DMS79 treated with DMSO at 0.1 percent for 48 hours (cell line): ENCODE measurements at regions not wholly inside any gene's neighbourhood (a gene's known extent, or its start where the extent isn't known, plus 50 kb on each side); places are given as distances from the start of the nearest gene placed in this dataset.

Experiments
- DNase-seq: peaks from one replicate; lab custom pipeline; 2025; lab: John Stamatoyannopoulos, UW

- no peak for DNase-seq
Measured at GRCh38 chr7:17234398-17235031, 63.9 kb upstream of the AHR start.

DNA sequence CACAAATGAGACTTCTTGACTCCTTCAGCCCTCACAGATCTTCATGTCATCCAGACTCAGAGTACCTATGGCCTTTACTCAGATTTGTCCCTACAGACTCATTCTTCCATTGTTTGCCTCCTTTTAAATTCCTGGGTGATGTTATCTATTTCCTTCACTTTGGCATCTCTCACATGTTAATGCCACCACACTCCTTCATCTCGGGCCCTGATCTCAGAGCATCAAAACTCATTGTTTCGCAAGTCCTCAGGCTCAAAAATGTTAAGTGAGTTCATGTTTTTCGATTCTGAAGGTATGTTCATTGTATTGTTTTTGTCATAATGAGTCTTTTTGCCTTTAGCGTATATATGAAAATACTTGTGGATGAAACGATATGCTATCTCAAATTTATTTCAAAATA is 62.3 kb upstream of the AHR start:
- no peak for DNase-seq

GRCh38 chr7:17236603-17237002 is 61.8 kb upstream of the AHR start:
- DNase-seq, result no peak

GRCh38 chr7:17239046-17239445 is 59.4 kb upstream of the AHR start:
- no peak for DNase-seq

- no peak for DNase-seq
Measured at GRCh38 chr7:17239683-17240521, 58.5 kb upstream of the AHR start.

DNA sequence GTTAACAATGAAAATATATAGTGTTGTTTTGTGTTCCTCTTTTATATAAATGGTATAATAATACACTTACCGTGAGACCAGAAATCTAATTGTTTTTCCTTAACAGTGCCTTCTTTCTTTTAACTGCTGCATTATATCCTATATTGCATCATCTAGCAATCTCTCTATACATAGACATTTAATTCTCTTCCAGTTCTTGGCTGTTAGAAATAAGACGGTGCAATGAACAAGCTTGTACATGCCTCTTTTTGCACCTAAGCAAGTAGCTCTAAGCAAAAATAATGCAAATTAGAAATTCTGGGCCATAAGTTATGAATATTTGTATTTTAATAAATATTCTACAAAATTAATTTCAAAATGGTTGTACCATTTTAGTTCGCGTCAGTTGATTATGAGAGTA is 55.9 kb upstream of the AHR start:
- no peak for DNase-seq

DNA sequence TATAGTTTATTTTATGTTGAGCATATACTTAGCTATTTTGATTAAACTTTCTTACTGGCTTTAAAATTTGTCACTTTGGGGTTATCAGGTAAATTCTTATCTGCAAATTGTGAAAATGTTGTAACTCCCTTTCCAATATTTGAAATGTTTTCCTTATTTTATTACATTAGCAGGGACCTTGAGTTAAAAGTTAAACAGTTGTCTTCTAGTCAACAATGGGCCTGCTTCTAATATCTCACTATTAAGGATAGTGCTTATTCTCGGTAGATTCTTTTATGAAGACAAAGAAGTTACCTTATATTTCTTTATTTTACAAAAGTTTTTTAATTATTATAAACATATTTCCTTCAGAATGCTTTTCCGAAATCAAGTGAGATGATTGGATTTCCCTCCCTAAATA is 53.7 kb upstream of the AHR start:
- no peak for DNase-seq

GRCh38 chr7:17247357-17247756 is 51.1 kb upstream of the AHR start:
- DNase-seq, result no peak

- no peak for DNase-seq
Measured at GRCh38 chr7:17248527-17248926, 49.9 kb upstream of the AHR start.
